Liver (tissue), 8 donors: ENCODE measurements at regions not wholly inside any gene's neighbourhood (a gene's known extent, or its start where the extent isn't known, plus 50 kb on each side); places are given as distances from the start of the nearest gene placed in this dataset.

Experiments
- DNase-seq: peaks from one replicate; pipeline ENCODE4 v3.0.0-alpha.2; 2017; ENCODE audit warnings: low spot score
- H3K27ac ChIP-seq, 2 donors: one replicate each; pipeline ENCODE4 v1.7.0; 2013; ENCODE audit warnings: inconsistent platforms in 2 of 2, low read length in 2 of 2, control low read depth in 1 of 2, low read depth in 1 of 2, mild to moderate bottlenecking in 1 of 2
- H3K27me3 ChIP-seq, 4 donors: one replicate each; pipeline versions ENCODE4 v1.6.1 to v1.7.0; 2013; ENCODE audit warnings: low read length in 3 of 4, inconsistent platforms in 1 of 4, mild to moderate bottlenecking in 1 of 4, moderate library complexity in 1 of 4; ENCODE audit not compliant: control insufficient read depth in 4 of 4, insufficient read depth in 4 of 4
- H3K36me3 ChIP-seq, 4 donors: one replicate each; pipeline versions ENCODE4 v1.6.1 to v1.7.0; 2013; ENCODE audit warnings: low read length in 3 of 4, mild to moderate bottlenecking in 3 of 4, low read depth in 1 of 4, moderate library complexity in 1 of 4; ENCODE audit not compliant: control insufficient read depth in 4 of 4, insufficient read depth in 3 of 4
- H3K4me1 ChIP-seq, 4 donors: one replicate each; pipeline versions ENCODE4 v1.6.1 to v1.7.0; 2013; ENCODE audit warnings: low read length in 3 of 4, mild to moderate bottlenecking in 3 of 4, moderate library complexity in 1 of 4; ENCODE audit not compliant: control insufficient read depth in 4 of 4, insufficient read depth in 4 of 4
- H3K4me3 ChIP-seq, 3 donors: one replicate each; pipeline versions ENCODE4 v1.6.1 to v1.7.0; 2013; ENCODE audit warnings: low read length in 3 of 3, control low read depth in 1 of 3, low read depth in 1 of 3, mild to moderate bottlenecking in 1 of 3
- H3K9ac ChIP-seq, 2 donors: one replicate each; pipeline ENCODE4 v1.7.0; 2013; ENCODE audit warnings: low read length in 2 of 2, mild to moderate bottlenecking in 2 of 2, moderate library complexity in 2 of 2, control low read depth in 1 of 2, low read depth in 1 of 2
- H3K9me3 ChIP-seq, 4 donors: one replicate each; pipeline versions ENCODE4 v1.6.1 to v1.7.0; 2013; ENCODE audit warnings: low read length in 3 of 4; ENCODE audit not compliant: control insufficient read depth in 4 of 4
- ATF3 ChIP-seq: IDR thresholded peaks from 2 replicates; pipeline ENCODE4 v1.6.1; 2016; ENCODE audit warnings: antibody characterized with exemption
- CTCF ChIP-seq: fragments of 150-350 bp; IDR thresholded peaks from 2 replicates; pipeline ENCODE4 v1.5.1; 2017; ENCODE audit warnings: improper control_type of control experiment, low read depth, low read length; ENCODE audit not compliant: missing input control
- EGR1 ChIP-seq, 2 donors: IDR thresholded peaks; 2 replicates each; pipeline ENCODE4 v1.6.1; 2016 to 2018; ENCODE audit warnings: antibody characterized with exemption in 2 of 2, low read depth in 2 of 2
- FOXA1 ChIP-seq: IDR thresholded peaks from 2 replicates; pipeline ENCODE4 v1.6.1; 2016; ENCODE audit warnings: antibody characterized with exemption
- FOXA2 ChIP-seq: IDR thresholded peaks from 2 replicates; pipeline ENCODE4 v1.6.1; 2016; ENCODE audit warnings: antibody characterized with exemption
- GABPA ChIP-seq, 2 donors: IDR thresholded peaks in 1 of 2; conservative IDR thresholded peaks in 1 of 2; 2 replicates each; pipeline ENCODE4 v1.6.1; 2016; ENCODE audit warnings: antibody characterized with exemption in 2 of 2, mild to moderate bottlenecking in 1 of 2, moderate library complexity in 1 of 2
- HNF4A ChIP-seq, 2 donors: conservative IDR thresholded peaks; 2 replicates each; pipeline ENCODE4 v1.6.1; 2016; ENCODE audit warnings: antibody characterized with exemption in 2 of 2, mild to moderate bottlenecking in 2 of 2
- HNF4G ChIP-seq: IDR thresholded peaks from 2 replicates; pipeline ENCODE4 v1.6.1; 2016; ENCODE audit warnings: antibody characterized with exemption
- JUND ChIP-seq, 2 donors: IDR thresholded peaks; 2 replicates each; pipeline ENCODE4 v1.6.1; 2016; ENCODE audit warnings: antibody characterized with exemption in 2 of 2
- MAX ChIP-seq: IDR thresholded peaks from 2 replicates; pipeline ENCODE4 v1.6.1; 2016; ENCODE audit warnings: antibody characterized with exemption
- NR2F2 ChIP-seq: IDR thresholded peaks from 2 replicates; pipeline ENCODE4 v1.6.1; 2016; ENCODE audit warnings: antibody characterized with exemption
- RAD21 ChIP-seq, 2 donors: IDR thresholded peaks; 2 replicates each; pipeline ENCODE4 v1.6.1; 2016; ENCODE audit warnings: antibody characterized with exemption in 2 of 2, mild to moderate bottlenecking in 2 of 2
- REST ChIP-seq: IDR thresholded peaks from 2 replicates; pipeline ENCODE4 v1.6.1; 2016; ENCODE audit warnings: antibody characterized with exemption, mild to moderate bottlenecking
- RXRA ChIP-seq, 2 donors: IDR thresholded peaks; 2 replicates each; pipeline ENCODE4 v1.6.1; 2017 to 2018; ENCODE audit warnings: antibody characterized with exemption in 2 of 2, mild to moderate bottlenecking in 1 of 2
- SP1 ChIP-seq: IDR thresholded peaks from 2 replicates; pipeline ENCODE4 v1.6.1; 2018; ENCODE audit warnings: antibody characterized with exemption, mild to moderate bottlenecking
- TAF1 ChIP-seq: conservative IDR thresholded peaks from 2 replicates; pipeline ENCODE4 v1.6.1; 2016; ENCODE audit warnings: antibody characterized with exemption, mild to moderate bottlenecking
- YY1 ChIP-seq: IDR thresholded peaks from 2 replicates; pipeline ENCODE4 v1.6.1; 2016; ENCODE audit warnings: antibody characterized with exemption, mild to moderate bottlenecking
- ZBTB33 ChIP-seq: IDR thresholded peaks from 2 replicates; pipeline ENCODE4 v1.6.1; 2016; ENCODE audit warnings: antibody characterized with exemption
- WGBS: extraction: QIAGEN DNeasy Blood & Tissue Kit; methylation state at CpG from one replicate; pipeline ENCODE4 v1.1.7; 2013; 5-methylcytosine and 5-hydroxymethylcytosine counted together
- donor health status: healthy.
- donor health status: healthy.
- donor health status: healthy.
- donor health status: healthy.
- donor health status: healthy.

- DNase-seq, result no peak
- no peaks in the 10 kb centered on the region for H3K36me3 ChIP-seq
- peaks cover 0 to 5% (median 4%) of the 10 kb centered on the region in 4 donors for H3K27me3 ChIP-seq
- TF ChIP-seq EGR1 (IDR thresholded peaks at IDR 0.05; ENCODE audit: low read depth in 2 of 2) (no peak), ZBTB33 (no peak), GABPA (IDR thresholded peaks at IDR 0.05 in 1 of 2, conservative IDR thresholded peaks at IDR 0.05 in 1 of 2) (no peak), HNF4A (conservative IDR thresholded peaks at IDR 0.05) (no peak), NR2F2 (no peak), YY1 (no peak), ATF3 (no peak), TAF1 (no peak), RXRA (IDR thresholded peaks at IDR 0.05) (no peak), FOXA2 (no peak), REST (no peak), CTCF (no peak), SP1 (no peak), FOXA1 (no peak), JUND (IDR thresholded peaks at IDR 0.05) (no peak), HNF4G (no peak)
- H3K9me3 ChIP-seq, result no peaks in the 10 kb centered on the region
- H3K4me3 ChIP-seq, result no peak overlapping the region
- WGBS, result 93% methylated on average over 2 of the region's 2 CpGs
- H3K9ac ChIP-seq, result no peak overlapping the region
- H3K4me1 ChIP-seq, result no peaks in the 10 kb centered on the region
- H3K27ac ChIP-seq, result no peak overlapping the region
These were observed 169.2 kb downstream of the PMP22 start for GRCh38 chr17:15095935-15096334.

GRCh38 chr17:15092762-15093161, 172.4 kb downstream of the PMP22 start:
- WGBS, result 71% methylated on average over 7 of the region's 7 CpGs
- Histone ChIP-seq H3K9me3 (no peaks in the 10 kb centered on the region), H3K27ac (no peak overlapping the region), H3K36me3 (no peaks in the 10 kb centered on the region), H3K4me1 (no peaks in the 10 kb centered on the region), H3K9ac (no peak overlapping the region), H3K4me3 (no peak overlapping the region), H3K27me3 (peaks cover 0 to 3% (median 1%) of the 10 kb centered on the region in 4 donors)
- DNase-seq, result no peak
- TF ChIP-seq FOXA1, result no peak
- no peak for TF ChIP-seq YY1
- no peak for TF ChIP-seq REST
- TF ChIP-seq GABPA (IDR thresholded peaks at IDR 0.05 in 1 of 2, conservative IDR thresholded peaks at IDR 0.05 in 1 of 2), result no peak
- no peak for TF ChIP-seq FOXA2
- no peak for TF ChIP-seq HNF4A (conservative IDR thresholded peaks at IDR 0.05)
- no peak for TF ChIP-seq RAD21 (IDR thresholded peaks at IDR 0.05)
- no peak for TF ChIP-seq SP1
- no peak for TF ChIP-seq HNF4G
- no peak for TF ChIP-seq ATF3
- TF ChIP-seq ZBTB33, result no peak
- TF ChIP-seq MAX, result no peak
- TF ChIP-seq NR2F2, result no peak
